Brain microvascular endothelial cell (primary cell): ENCODE measurements at regions not wholly inside any gene's neighbourhood (a gene's known extent, or its start where the extent isn't known, plus 50 kb on each side); places are given as distances from the start of the nearest gene placed in this dataset.

Source experiments
- DNase-seq: peaks from one replicate; pipeline ENCODE4 v3.0.0-alpha.2; 2020
- H3K27ac ChIP-seq: fragments of 250-450 bp; sonication (Bioruptor Pico); 2 replicates; pipeline ENCODE4 v1.5.1; 2020; ENCODE audit warnings: mild to moderate bottlenecking, moderate library complexity
- H3K27me3 ChIP-seq: fragments of 250-450 bp; sonication (Bioruptor Pico); replicated peaks from 2 replicates; pipeline ENCODE4 v1.5.1; 2020; ENCODE audit warnings: mild to moderate bottlenecking
- H3K36me3 ChIP-seq: fragments of 250-450 bp; sonication (Bioruptor Pico); replicated peaks from 2 replicates; pipeline ENCODE4 v1.5.1; 2020; ENCODE audit warnings: mild to moderate bottlenecking
- H3K4me3 ChIP-seq: 2 replicates; pipeline ENCODE4 v1.5.1; 2011; ENCODE audit warnings: low read depth, mild to moderate bottlenecking, control low read depth, low read length, moderate library complexity
- in situ Hi-C: cut with HindIII; loops from 2 replicates; pipeline ENCODE4 v1.10.0; 2017; ENCODE audit warnings: low sequenced_read_pairs, low pct_ligation_motif_present
- TF ChIP-seq, protein P1 (sequence below): IDR thresholded peaks from 2 replicates; pipeline ENCODE4 v1.5.1; 2011; ENCODE audit warnings: low read depth, mild to moderate bottlenecking, moderate library complexity, low read length, control low read depth, inconsistent platforms; ENCODE audit errors: missing control alignments

GRCh38 chrX:117325706-117326105 is 790.9 kb downstream of the KLHL13 start:
- TF ChIP-seq, protein P1, sequence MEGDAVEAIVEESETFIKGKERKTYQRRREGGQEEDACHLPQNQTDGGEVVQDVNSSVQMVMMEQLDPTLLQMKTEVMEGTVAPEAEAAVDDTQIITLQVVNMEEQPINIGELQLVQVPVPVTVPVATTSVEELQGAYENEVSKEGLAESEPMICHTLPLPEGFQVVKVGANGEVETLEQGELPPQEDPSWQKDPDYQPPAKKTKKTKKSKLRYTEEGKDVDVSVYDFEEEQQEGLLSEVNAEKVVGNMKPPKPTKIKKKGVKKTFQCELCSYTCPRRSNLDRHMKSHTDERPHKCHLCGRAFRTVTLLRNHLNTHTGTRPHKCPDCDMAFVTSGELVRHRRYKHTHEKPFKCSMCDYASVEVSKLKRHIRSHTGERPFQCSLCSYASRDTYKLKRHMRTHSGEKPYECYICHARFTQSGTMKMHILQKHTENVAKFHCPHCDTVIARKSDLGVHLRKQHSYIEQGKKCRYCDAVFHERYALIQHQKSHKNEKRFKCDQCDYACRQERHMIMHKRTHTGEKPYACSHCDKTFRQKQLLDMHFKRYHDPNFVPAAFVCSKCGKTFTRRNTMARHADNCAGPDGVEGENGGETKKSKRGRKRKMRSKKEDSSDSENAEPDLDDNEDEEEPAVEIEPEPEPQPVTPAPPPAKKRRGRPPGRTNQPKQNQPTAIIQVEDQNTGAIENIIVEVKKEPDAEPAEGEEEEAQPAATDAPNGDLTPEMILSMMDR: no peak
- H3K36me3 ChIP-seq: no peaks in the 10 kb centered on the region
- in situ Hi-C loops: no loop called here
- DNase-seq: no peak
- H3K27me3 ChIP-seq: no peaks in the 10 kb centered on the region
- no peak overlapping the region for H3K27ac ChIP-seq
- H3K4me3 ChIP-seq: no peak overlapping the region

DNA sequence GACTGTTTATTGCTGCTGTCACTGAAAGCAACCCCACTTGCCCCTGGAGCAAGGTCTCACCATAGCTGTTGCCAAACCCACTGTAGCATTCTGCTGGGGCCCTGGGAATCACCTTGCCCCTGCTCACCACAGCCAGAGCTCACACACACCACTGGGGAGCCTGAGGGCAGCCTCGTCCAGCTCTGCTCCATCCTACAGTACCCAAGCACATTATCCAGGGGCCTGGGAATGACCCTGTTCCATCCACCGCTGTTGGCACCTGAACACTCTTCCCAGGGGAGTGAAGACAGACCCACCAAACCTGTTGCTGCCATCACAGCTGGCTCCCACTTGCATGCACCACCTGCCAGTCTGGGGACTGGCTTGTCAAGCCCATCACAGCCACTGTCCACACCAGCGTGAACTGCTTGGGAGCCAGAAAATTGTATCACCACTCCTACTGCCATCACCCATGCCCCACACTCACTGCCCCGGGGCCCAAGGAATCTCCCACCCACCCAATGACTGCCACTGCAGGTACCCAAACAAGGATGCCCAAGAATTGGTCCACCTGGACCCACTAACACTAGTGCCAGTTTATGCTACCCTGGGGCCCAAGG is 811.3 kb downstream of the KLHL13 start:
- TF ChIP-seq, protein P1: no peak
- DNase-seq: no peak
- no peaks in the 10 kb centered on the region for H3K36me3 ChIP-seq
- no peak overlapping the region for H3K27ac ChIP-seq
- in situ Hi-C loops: no loop called here
- H3K27me3 ChIP-seq: no peaks in the 10 kb centered on the region
- no peak overlapping the region for H3K4me3 ChIP-seq

- H3K27me3 ChIP-seq: no peaks in the 10 kb centered on the region
- TF ChIP-seq, protein P1: no peak
- in situ Hi-C loops: no loop called here
- no peak overlapping the region for H3K4me3 ChIP-seq
- DNase-seq: no peak
- H3K36me3 ChIP-seq: no peaks in the 10 kb centered on the region
- no peak overlapping the region for H3K27ac ChIP-seq
Measured at GRCh38 chrX:117301086-117301485, 815.5 kb downstream of the KLHL13 start.

- DNase-seq: no peak
- Histone ChIP-seq H3K27ac (no peak overlapping the region), H3K4me3 (no peak overlapping the region), H3K27me3 (no peaks in the 10 kb centered on the region), H3K36me3 (no peaks in the 10 kb centered on the region)
- in situ Hi-C loops: no loop called here
- TF ChIP-seq, protein P1: no peak
Measured at GRCh38 chrX:117291760-117292159, 824.9 kb downstream of the KLHL13 start.

GRCh38 chrX:117274965-117275364 is 812.2 kb upstream of the CT83 start:
- H3K4me3 ChIP-seq: no peak overlapping the region
- DNase-seq: no peak
- no peaks in the 10 kb centered on the region for H3K27me3 ChIP-seq
- in situ Hi-C loops: no loop called here
- no peaks in the 10 kb centered on the region for H3K36me3 ChIP-seq
- H3K27ac ChIP-seq: no peak overlapping the region
- TF ChIP-seq, protein P1: no peak
